HepG2 (cell line): ENCODE measurements at regions not wholly inside any gene's neighbourhood (a gene's known extent, or its start where the extent isn't known, plus 50 kb on each side); places are given as distances from the start of the nearest gene placed in this dataset.
A peak's percentile ranks its signal among the peaks of the same experiment; 100 is the strongest.

ENCODE experiments used
- EHMT2 ChIP-seq: fragments of 200-600 bp; sonication (generic); IDR thresholded peaks from 2 replicates; pipeline ENCODE4 v1.7.0; 2017; ENCODE audit warnings: antibody characterized with exemption, low read depth, low read length, borderline replicate concordance
- HES4 ChIP-seq: sonication (generic); formaldehyde crosslinking; IDR thresholded peaks from 2 replicates; pipeline ENCODE4 v1.9.0; 2021; ENCODE audit warnings: mild to moderate bottlenecking, missing genetic modification reagents, borderline replicate concordance
- HNRNPL ChIP-seq: fragments of 200-400 bp; formaldehyde crosslinking; IDR thresholded peaks from 2 replicates; pipeline ENCODE4 v1.6.1; 2017; ENCODE audit warnings: mild to moderate bottlenecking, low read depth, low read length
- HOMEZ ChIP-seq: IDR thresholded peaks from 2 replicates; pipeline ENCODE4 v1.6.1; 2016; ENCODE audit warnings: low read depth
- MAFG ChIP-seq: sonication (generic); formaldehyde crosslinking; IDR thresholded peaks from 2 replicates; pipeline ENCODE4 v1.5.1; 2020; ENCODE audit warnings: mild to moderate bottlenecking, missing genetic modification reagents
- MLXIP ChIP-seq: sonication (generic); formaldehyde crosslinking; IDR thresholded peaks from 2 replicates; pipeline ENCODE4 v1.9.0; 2021; ENCODE audit warnings: missing genetic modification reagents, borderline replicate concordance
- PHF21A ChIP-seq: sonication (generic); formaldehyde crosslinking; IDR thresholded peaks from 2 replicates; pipeline ENCODE4 v1.5.0; 2020; ENCODE audit warnings: mild to moderate bottlenecking, missing genetic modification reagents
- POGZ ChIP-seq: sonication (generic); formaldehyde crosslinking; IDR thresholded peaks from 2 replicates; pipeline ENCODE4 v1.4.0; 2020; ENCODE audit warnings: mild to moderate bottlenecking, missing genetic modification reagents
- YY1 ChIP-seq: IDR thresholded peaks from 2 replicates; pipeline ENCODE4 v1.6.1; 2011; ENCODE audit warnings: low read length, low read depth, moderate library complexity, mild to moderate bottlenecking; ENCODE audit not compliant: insufficient read depth, insufficient replicate concordance
- ZFYVE20 ChIP-seq: sonication (generic); formaldehyde crosslinking; IDR thresholded peaks from 2 replicates; pipeline ENCODE4 v1.8.0; 2023; ENCODE audit warnings: low read depth, mild to moderate bottlenecking, moderate library complexity, missing genetic modification reagents, borderline replicate concordance
- ZHX2 ChIP-seq, 2 experiments: sonication (generic) in 1 of 2; formaldehyde crosslinking in 1 of 2; IDR thresholded peaks; 2 replicates each; pipeline versions ENCODE4 v1.6.1 to v1.9.0; 2014 to 2022; ENCODE audit warnings: antibody characterized with exemption in 1 of 2, borderline replicate concordance in 1 of 2, inconsistent platforms in 1 of 2, low read depth in 1 of 2, missing genetic modification reagents in 1 of 2
- ZNF143 ChIP-seq: sonication (generic); formaldehyde crosslinking; IDR thresholded peaks from 2 replicates; pipeline ENCODE4 v1.4.0; 2020; ENCODE audit warnings: missing genetic modification reagents
- ZNF577 ChIP-seq: sonication (generic); formaldehyde crosslinking; IDR thresholded peaks from 2 replicates; pipeline ENCODE4 v1.4.0; 2020; ENCODE audit warnings: mild to moderate bottlenecking, low read depth, missing genetic modification reagents, borderline replicate concordance
- ZNF709 ChIP-seq: sonication (generic); formaldehyde crosslinking; IDR thresholded peaks from 2 replicates; pipeline ENCODE4 v1.5.0; 2020; ENCODE audit warnings: mild to moderate bottlenecking, missing genetic modification reagents
- ZNF768 ChIP-seq: sonication (generic); formaldehyde crosslinking; IDR thresholded peaks from 2 replicates; pipeline ENCODE4 v1.4.0; 2020; ENCODE audit warnings: missing genetic modification reagents
- TF ChIP-seq, protein P1 (sequence below): sonication (generic); formaldehyde crosslinking; IDR thresholded peaks from 2 replicates; pipeline ENCODE4 v1.5.0; 2020; ENCODE audit warnings: mild to moderate bottlenecking, low read depth, missing genetic modification reagents, borderline replicate concordance

GRCh38 chr10:78438907-78439809 lies 405.5 kb downstream of the RPS24 start (continued):
- TF ChIP-seq MLXIP (CRISPR knock-in tag) (no peak), ZNF577 (CRISPR knock-in tag) (no peak), YY1 (no peak), PHF21A (CRISPR knock-in tag) (no peak), MAFG (no peak), ZNF768 (CRISPR knock-in tag) (no peak), HNRNPL (0 out of 2 replicates have a peak, but pooled peaks have one; percentile 21), HOMEZ (CRISPR knock-in tag) (peak; percentile 39; the same call in 1 of the 2 replicates), ZFYVE20 (CRISPR knock-in tag) (no peak), HES4 (no peak), ZNF143 (CRISPR knock-in tag) (no peak), EHMT2 (no peak), POGZ (peak; percentile 39; the same call in 1 of the 2 replicates), ZNF709 (CRISPR knock-in tag) (no peak), ZHX2 (IDR thresholded peaks at IDR 0.05; ENCODE audit: low read depth) (no peak), ZHX2 (CRISPR knock-in tag; IDR thresholded peaks at IDR 0.05; ENCODE audit: borderline replicate concordance) (no peak)
- TF ChIP-seq, protein P1, sequence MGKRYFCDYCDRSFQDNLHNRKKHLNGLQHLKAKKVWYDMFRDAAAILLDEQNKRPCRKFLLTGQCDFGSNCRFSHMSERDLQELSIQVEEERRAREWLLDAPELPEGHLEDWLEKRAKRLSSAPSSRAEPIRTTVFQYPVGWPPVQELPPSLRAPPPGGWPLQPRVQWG (CRISPR knock-in tag), result no peak
